ENCODE measurements at regions not wholly inside any gene's neighbourhood (a gene's known extent, or its start where the extent isn't known, plus 50 kb on each side); places are given as distances from the start of the nearest gene placed in this dataset.

DNA sequence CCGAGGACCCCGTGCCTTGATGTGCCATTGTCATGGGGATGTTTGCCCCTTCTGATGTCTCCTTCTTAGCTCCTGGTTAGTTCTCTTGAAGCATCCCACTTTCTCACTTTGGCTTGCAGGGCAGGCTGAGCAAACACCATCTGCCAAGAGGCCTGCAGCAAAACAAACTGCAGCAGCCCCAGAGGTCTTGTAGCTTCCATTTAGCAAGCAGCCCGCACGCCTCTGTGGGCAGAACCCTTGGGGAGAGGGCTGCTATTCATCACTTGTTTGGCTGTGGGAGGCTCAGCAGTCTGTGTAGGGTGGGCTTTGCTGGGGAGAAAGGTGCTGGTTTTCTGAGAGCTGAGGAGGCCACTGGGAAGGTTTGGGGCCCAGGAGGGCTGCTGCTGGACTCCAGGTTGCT, 56.7 kb downstream of the KCNC4 start:
- CTCF ChIA-PET (ENCODE audit: partially characterized antibody): interaction anchor here (0.7 to 2.2 kb wide), 3 partner anchors 10 to 59 kb away, joined by 3 to 12 read pairs (median 3); no protein-coding TSS in a partner anchor
- no peak overlapping the region for H2AFZ ChIP-seq (ENCODE audit: low read length)

More for the DNA sequence above, 56.7 kb downstream of the KCNC4 start:
- Histone ChIP-seq H4K91ac (replicated peaks; ENCODE audit: insufficient read length, low read length) (no peak overlapping the region), H3K4me3 (ENCODE audit: extremely low read depth in 1 of 4, insufficient read depth in 2 of 4, low read depth in 3 of 4, low read length in 4 of 4) (no peak overlapping the region), H3K79me2 (ENCODE audit: control insufficient read depth in 1 of 2, insufficient read depth in 2 of 2, low read length in 2 of 2) (no peaks in the 10 kb centered on the region), H3K14ac (ENCODE audit: insufficient read length) (no peak overlapping the region), H4K8ac (ENCODE audit: extremely low read depth, insufficient read depth, low read length) (no peak overlapping the region), H3K4me1 (replicated peaks in 1 of 4; ENCODE audit: control insufficient read depth in 3 of 4, insufficient read depth in 4 of 4, low read length in 3 of 4) (peaks cover 0 to 2% (median 0%) of the 10 kb centered on the region in 4 experiments; a peak in 1 of 7 replicates), H3K27ac (ENCODE audit: low read depth, low read length) (no peak overlapping the region), H2BK5ac (ENCODE audit: low read depth, low read length) (no peak overlapping the region), H3K23ac (ENCODE audit: insufficient read length) (no peak overlapping the region), H3K23me2 (ENCODE audit: low read depth, low read length) (no peaks in the 10 kb centered on the region; the same call in 1 of the 2 replicates), H4K5ac (ENCODE audit: insufficient read length, low read depth, low read length) (no peak overlapping the region), H3K9me3 (ENCODE audit: insufficient read depth in 2 of 2, low read depth in 1 of 2, low read length in 1 of 2) (no peaks in the 10 kb centered on the region), H3K18ac (ENCODE audit: extremely low read depth, low read length) (no peak overlapping the region), H2BK120ac (replicated peaks; ENCODE audit: low read depth, low read length) (no peak overlapping the region), H2BK12ac (ENCODE audit: low read depth, low read length) (no peak overlapping the region), H2BK20ac (ENCODE audit: low read length) (no peak overlapping the region), H3K27me3 (replicated peaks in 1 of 4; ENCODE audit: control insufficient read depth in 3 of 4, extremely low read depth in 1 of 4, insufficient read depth in 3 of 4, low read length in 3 of 4) (no peaks in the 10 kb centered on the region), H3K4me2 (ENCODE audit: insufficient read depth in 1 of 2, low read depth in 2 of 2, low read length in 2 of 2) (no peak overlapping the region), H2AK5ac (ENCODE audit: low read depth, low read length) (no peak overlapping the region), H3K36me3 (ENCODE audit: control insufficient read depth in 2 of 4, insufficient read depth in 4 of 4, low read length in 3 of 4) (no peaks in the 10 kb centered on the region), H4K20me1 (replicated peaks in 1 of 2; ENCODE audit: control insufficient read depth in 1 of 2, insufficient read depth in 2 of 2, low read length in 2 of 2) (no peaks in the 10 kb centered on the region), H3K4ac (replicated peaks; ENCODE audit: insufficient read length, low read depth, low read length) (no peak overlapping the region), H3K9ac (replicated peaks in 1 of 4; ENCODE audit: extremely low read depth in 1 of 4, low read depth in 3 of 4, low read length in 3 of 4) (no peak overlapping the region), H2BK15ac (ENCODE audit: low read length) (no peak overlapping the region), H3K56ac (replicated peaks; ENCODE audit: insufficient read length, low read depth, low read length) (no peak overlapping the region), H3K79me1 (ENCODE audit: low read depth, low read length) (no peaks in the 10 kb centered on the region)
- DNase-seq (ENCODE audit: low read depth in 1 of 2, low spot score in 2 of 2): no peak
- WGBS, 2 experiments (ENCODE audit: extremely low coverage in 1 of 2, insufficient coverage in 1 of 2, insufficient read length in 1 of 2, insufficient replicate concordance in 2 of 2, low coverage in 1 of 2, low lambda C conversion rate in 2 of 2, missing lambda C conversion rate in 1 of 2): 87% methylated on average over 4 of the region's 4 CpGs; no CpG with 5 or more reads in 1 of the 2 experiments
- POLR2A ChIA-PET (ENCODE audit: partially characterized antibody): no interaction called here
- no peak for TF ChIP-seq RAD21 (IDR thresholded peaks at IDR 0.05 in 1 of 2, conservative IDR thresholded peaks at IDR 0.05 in 1 of 2; ENCODE audit: low read depth in 2 of 2, low read length in 2 of 2)
- no peak for FAIRE-seq

Data from H1 (cell line).